Gastroesophageal sphincter (tissue), 3 donors: ENCODE measurements at regions not wholly inside any gene's neighbourhood (a gene's known extent, or its start where the extent isn't known, plus 50 kb on each side); places are given as distances from the start of the nearest gene placed in this dataset.

Experiments
- EP300 ChIP-seq: sonication (generic); formaldehyde crosslinking; IDR thresholded peaks from one replicate; pipeline ENCODE4 v1.6.1; 2017; ENCODE audit warnings: antibody characterized with exemption, mild to moderate bottlenecking
- POLR2A ChIP-seq, 2 donors: fragments of 450-650 bp; IDR thresholded peaks; one replicate each; pipeline ENCODE4 v1.6.1; 2017; ENCODE audit warnings: antibody characterized with exemption in 2 of 2, mild to moderate bottlenecking in 2 of 2, moderate library complexity in 1 of 2
- POLR2AphosphoS5 ChIP-seq: sonication (generic); formaldehyde crosslinking; IDR thresholded peaks from one replicate; pipeline ENCODE4 v1.6.1; 2017; ENCODE audit warnings: antibody characterized with exemption
- TF ChIP-seq, protein P1 (sequence below), 4 experiments: fragments of 200-600 bp in 2 of 4; fragments of 450-650 bp in 2 of 4; sonication (generic) in 1 of 4; IDR thresholded peaks; one replicate each; pipeline ENCODE4 v1.5.1; 2017 to 2019; ENCODE audit warnings: antibody characterized with exemption in 4 of 4, mild to moderate bottlenecking in 2 of 4, moderate library complexity in 2 of 4

DNA sequence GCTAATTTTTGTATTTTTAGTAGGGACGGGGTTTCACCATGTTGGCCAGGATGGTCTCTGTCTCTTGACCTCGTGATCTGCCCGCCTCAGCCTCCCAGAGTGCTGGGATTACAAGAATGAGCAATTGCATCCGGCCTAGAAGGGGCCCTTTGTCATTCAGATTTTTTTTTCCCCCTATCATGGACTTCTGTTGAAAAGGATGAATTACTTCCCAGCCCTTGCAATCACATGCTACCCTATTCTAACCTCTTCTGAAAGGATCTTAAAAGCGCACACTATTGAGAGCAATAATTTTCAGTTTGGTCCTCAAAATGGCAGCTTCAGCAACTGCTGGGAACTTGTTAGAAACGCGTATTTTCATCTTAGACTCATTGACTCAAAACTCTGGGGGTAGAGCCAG is 575.6 kb upstream of the KIRREL3 start:
- TF ChIP-seq, protein P1, sequence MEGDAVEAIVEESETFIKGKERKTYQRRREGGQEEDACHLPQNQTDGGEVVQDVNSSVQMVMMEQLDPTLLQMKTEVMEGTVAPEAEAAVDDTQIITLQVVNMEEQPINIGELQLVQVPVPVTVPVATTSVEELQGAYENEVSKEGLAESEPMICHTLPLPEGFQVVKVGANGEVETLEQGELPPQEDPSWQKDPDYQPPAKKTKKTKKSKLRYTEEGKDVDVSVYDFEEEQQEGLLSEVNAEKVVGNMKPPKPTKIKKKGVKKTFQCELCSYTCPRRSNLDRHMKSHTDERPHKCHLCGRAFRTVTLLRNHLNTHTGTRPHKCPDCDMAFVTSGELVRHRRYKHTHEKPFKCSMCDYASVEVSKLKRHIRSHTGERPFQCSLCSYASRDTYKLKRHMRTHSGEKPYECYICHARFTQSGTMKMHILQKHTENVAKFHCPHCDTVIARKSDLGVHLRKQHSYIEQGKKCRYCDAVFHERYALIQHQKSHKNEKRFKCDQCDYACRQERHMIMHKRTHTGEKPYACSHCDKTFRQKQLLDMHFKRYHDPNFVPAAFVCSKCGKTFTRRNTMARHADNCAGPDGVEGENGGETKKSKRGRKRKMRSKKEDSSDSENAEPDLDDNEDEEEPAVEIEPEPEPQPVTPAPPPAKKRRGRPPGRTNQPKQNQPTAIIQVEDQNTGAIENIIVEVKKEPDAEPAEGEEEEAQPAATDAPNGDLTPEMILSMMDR (IDR thresholded peaks at IDR 0.05): no peak
- TF ChIP-seq POLR2AphosphoS5: no peak
- TF ChIP-seq POLR2A (IDR thresholded peaks at IDR 0.05): no peak
- no peak for TF ChIP-seq EP300
